ENCODE measurements at regions not wholly inside any gene's neighbourhood (a gene's known extent, or its start where the extent isn't known, plus 50 kb on each side); places are given as distances from the start of the nearest gene placed in this dataset.
A peak's percentile ranks its signal among the peaks of the same experiment; 100 is the strongest.

GRCh38 chr21:35333831-35334618 lies 284.9 kb upstream of the RUNX1 start:
- DNase-seq (ENCODE audit: low spot score) (no peak), ATAC-seq (ENCODE audit: low FRiP score) (no peak)
- TF ChIP-seq CTCF (IDR thresholded peaks at IDR 0.05), result no peak

GRCh38 chr21:35332841-35333426 lies 283.8 kb upstream of the RUNX1 start:
- no peak for TF ChIP-seq CTCF (IDR thresholded peaks at IDR 0.05)
- no peak for ATAC-seq (ENCODE audit: low FRiP score)
- no peak for DNase-seq (ENCODE audit: low spot score)

- no peak for TF ChIP-seq CTCF (IDR thresholded peaks at IDR 0.05)
- DNase-seq (ENCODE audit: low spot score), result no peak
- ATAC-seq (ENCODE audit: low FRiP score), result no peak
These were observed 281.0 kb upstream of the RUNX1 start for GRCh38 chr21:35329940-35330660.

- ATAC-seq (ENCODE audit: low FRiP score), result no peak
- no peak for DNase-seq (ENCODE audit: low spot score)
- no peak for TF ChIP-seq CTCF (IDR thresholded peaks at IDR 0.05)
These were observed 279.9 kb upstream of the RUNX1 start for GRCh38 chr21:35328856-35329455.

- no peak for TF ChIP-seq CTCF (IDR thresholded peaks at IDR 0.05)
- ATAC-seq (ENCODE audit: low FRiP score) (peak; percentile 74), DNase-seq (ENCODE audit: low spot score) (no peak)
These were observed 277.6 kb upstream of the RUNX1 start for GRCh38 chr21:35326677-35327076.

GRCh38 chr21:35325953-35326352 lies 276.9 kb upstream of the RUNX1 start:
- no peak for DNase-seq (ENCODE audit: low spot score)
- no peak for ATAC-seq (ENCODE audit: low FRiP score)
- no peak for TF ChIP-seq CTCF (IDR thresholded peaks at IDR 0.05)
